Colon (tissue), 2 donors: ENCODE measurements at regions not wholly inside any gene's neighbourhood (a gene's known extent, or its start where the extent isn't known, plus 50 kb on each side); places are given as distances from the start of the nearest gene placed in this dataset.

Experiments
- FAIRE-seq: peaks from 2 replicates; lab custom pipeline; 2012; peaks lifted over from hg19 to GRCh38; lab: Jason Lieb, UNC
- donor health status: control.
- donor health status: control.

GRCh38 chr2:139949242-139949972 lies 1169.2 kb upstream of the NXPH2 start:
- FAIRE-seq = peak; percentile 38

GRCh38 chr2:139946690-139947089 lies 1166.5 kb upstream of the NXPH2 start:
- no peak for FAIRE-seq

DNA sequence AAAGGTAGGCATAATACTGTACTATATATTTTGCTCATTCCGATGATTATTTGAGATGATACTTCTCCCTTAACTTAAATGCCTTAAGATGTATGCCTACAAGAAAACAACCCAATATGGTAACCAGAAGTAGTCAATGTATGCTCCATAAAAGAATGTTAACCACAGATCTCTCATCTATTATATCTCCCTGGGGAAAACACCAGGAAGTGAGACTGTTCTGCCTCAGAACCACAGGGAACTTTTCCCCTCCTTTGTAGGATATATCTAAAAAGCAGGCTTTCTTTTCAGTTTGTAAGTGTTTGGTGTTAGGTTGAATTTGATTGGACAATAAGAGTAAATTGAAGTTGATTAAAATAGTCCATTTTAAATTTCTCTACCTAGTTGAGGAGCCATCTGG lies 1160.5 kb upstream of the NXPH2 start:
- FAIRE-seq = no peak

DNA sequence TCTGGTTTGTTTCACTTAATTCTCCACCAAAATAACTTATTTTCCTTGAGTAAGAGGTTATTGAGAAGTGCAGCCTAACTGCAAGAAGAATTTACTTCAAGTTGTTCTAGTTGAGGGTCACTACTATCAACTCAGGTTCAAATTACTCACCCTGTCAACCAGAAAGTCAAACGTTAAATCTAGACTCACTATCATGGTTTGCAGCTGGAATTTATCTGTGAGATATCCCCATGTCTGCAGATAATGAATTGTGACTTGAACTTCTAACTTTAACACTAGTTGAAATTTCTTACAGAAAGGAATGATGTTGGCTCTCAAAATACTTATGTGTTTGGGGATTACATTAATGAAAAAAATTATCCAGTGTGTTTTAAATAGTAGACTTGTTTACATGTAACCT lies 1145.7 kb upstream of the NXPH2 start:
- no peak for FAIRE-seq

DNA sequence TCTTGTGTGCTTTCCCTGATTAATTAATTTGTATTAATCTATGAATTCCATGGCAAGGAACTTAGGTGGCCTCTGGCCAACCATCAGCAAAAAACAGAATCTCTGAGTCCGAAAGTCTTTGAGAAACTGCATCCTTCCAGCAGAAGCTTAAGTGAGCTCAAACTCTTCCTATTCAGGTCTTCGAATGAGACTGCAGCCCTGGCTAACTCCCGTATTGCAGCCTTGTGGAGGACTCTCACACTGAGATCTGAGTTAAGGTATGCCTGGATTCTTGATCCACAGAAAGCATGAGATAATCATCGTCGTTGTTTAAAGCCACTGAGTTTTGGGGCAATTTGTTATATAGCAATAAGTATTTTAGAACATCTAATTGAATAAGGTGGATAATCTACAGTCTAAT lies 1143.9 kb upstream of the NXPH2 start:
- FAIRE-seq = no peak

GRCh38 chr2:139918982-139919381 lies 1138.8 kb upstream of the NXPH2 start:
- FAIRE-seq = no peak

GRCh38 chr2:139917690-139918384 lies 1137.6 kb upstream of the NXPH2 start:
- no peak for FAIRE-seq

DNA sequence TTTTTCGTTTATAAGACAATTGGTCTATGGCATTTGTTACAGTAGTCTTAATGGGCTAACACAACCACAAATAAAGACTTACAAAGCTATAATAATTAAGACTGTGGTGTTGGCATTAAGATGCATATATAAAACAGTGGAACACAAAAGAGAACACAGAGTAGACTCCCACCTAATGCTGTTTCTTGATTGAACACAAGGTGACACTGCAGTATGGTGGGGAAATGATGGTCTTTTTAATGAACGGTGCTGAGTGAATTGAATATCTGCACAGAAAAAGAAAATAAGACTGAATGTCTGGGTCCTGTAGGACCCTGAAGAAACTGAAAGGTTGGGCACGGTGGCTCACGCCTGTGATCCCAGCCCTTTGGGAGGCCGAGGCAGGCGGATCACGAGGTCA lies 1136.6 kb upstream of the NXPH2 start:
- no peak for FAIRE-seq

DNA sequence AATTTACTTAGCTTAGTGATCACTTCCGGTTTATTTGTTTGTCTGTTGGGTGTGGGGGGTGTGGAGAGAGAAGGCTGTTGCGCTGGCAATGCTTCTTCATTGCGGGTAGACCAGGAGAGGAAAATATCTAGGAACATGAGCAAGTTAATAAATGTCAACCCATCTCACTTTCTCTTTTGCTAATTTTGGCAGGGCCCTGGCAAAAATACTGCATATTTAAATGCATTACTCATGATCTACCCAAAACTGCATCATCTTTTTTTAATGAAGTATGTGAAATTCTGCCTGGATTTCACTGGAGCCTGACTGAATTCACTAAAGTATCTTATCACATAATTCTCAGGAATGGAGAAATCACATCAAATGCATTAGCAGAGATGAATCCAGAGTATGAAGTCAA lies 1131.0 kb upstream of the NXPH2 start:
- no peak for FAIRE-seq

- no peak for FAIRE-seq
These were observed 1128.9 kb upstream of the NXPH2 start for GRCh38 chr2:139909136-139909535.

DNA sequence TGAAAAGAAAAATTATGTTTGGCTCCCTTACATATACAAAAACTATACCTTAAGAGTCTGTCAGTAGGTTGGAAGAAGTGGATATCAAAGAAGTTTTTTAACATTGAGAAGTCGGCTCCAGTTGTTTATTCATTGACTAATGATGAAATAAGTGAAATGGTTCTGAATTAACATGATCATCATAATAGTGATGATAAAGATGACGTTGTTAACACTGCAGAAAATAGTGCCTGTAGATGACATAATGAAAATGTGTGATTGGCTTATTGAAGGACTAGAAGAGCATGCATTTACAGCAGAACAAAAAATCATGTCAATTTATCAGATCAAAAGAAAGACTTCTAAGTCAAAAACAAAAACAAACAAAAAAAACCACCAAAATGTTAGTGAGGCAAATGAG lies 1125.4 kb upstream of the NXPH2 start:
- no peak for FAIRE-seq

GRCh38 chr2:139891636-139892035 lies 1111.4 kb upstream of the NXPH2 start:
- no peak for FAIRE-seq

DNA sequence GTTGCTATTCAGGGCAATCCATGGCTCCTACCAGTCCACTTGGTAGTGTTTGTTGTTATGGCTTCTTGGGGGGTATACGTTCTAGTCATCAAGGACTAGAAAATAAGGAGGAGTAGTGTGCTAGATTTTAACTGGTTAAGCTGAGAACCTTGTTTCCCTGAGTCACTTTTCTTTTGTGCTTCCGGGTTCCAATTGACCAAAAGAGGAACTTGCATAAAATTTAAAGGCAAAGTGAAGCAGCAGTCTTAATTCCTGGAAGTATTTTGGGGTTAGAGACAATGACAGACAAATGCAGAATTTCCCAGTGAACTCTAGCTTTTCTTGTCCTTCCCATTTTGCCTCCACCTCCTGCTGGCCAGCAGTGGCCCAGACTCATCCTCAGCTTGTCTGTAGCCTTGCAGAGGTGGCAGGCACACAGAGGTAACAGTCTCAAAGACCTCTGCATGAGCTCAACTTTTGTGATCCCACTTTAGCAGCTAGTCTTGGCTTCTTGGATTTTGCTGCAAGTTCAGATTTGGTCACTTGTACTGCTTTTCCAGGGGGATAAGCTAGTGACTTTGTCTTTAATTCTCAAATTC lies 1105.8 kb upstream of the NXPH2 start:
- no peak for FAIRE-seq

DNA sequence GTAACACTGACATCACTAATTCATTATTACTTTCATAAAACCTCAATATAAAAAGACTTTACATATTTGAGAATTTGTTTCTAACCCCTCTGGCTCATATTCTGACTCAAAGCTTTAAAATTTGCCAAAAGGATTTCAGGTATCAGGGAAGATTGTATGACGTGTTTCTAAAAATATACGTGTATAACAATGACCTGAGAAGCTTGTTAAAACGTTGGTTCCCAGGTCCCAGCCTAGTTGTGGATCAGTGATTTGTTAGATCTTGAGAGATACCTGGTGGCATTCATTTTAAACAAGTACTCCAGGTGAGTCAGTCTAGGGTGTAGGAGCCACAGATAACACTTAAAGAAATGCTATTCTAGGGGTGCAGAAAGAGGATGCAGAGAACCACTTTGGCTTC lies 1096.8 kb upstream of the NXPH2 start:
- FAIRE-seq = no peak

DNA sequence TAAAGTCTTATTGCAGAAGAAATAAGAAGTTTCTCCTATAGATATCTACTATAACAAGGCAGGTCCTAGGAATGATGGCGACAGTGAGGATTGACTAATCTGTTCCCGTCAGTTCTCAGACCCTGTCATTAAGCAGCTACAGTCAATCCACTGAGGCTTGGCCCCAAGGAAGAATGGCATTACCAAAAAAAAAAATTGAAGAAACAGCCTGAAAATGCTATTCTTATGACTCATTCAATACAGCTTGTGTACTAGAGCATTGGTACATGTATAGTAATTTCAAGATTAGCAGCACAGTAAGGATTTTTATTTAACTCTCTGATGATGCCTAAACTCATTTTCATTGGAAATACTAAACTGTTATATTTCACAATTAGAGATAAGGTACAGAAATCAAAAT lies 1096.1 kb upstream of the NXPH2 start:
- FAIRE-seq = no peak

- FAIRE-seq = no peak
These were observed 1092.3 kb upstream of the NXPH2 start for GRCh38 chr2:139872503-139872902.

DNA sequence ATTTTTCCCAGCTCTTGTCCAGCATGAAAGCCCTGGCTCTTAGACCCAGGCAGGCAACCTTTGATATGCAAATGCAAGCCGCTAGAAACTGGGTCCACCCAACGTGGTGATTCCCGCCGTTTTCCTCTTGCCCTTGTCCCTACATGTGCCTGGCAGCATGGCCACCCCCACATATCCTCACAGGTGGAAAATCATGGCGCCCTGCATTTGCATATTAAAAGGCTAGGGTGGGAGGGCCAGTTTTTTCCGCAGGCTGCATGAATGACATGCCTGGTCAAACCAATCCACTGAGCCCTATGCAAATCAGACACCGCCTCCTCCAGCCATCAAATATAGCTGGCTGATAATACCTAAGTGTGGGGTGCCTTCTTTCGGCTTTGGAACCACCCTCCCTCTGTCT lies 1091.8 kb upstream of the NXPH2 start:
- FAIRE-seq = no peak

GRCh38 chr2:139867601-139868226 lies 1087.5 kb upstream of the NXPH2 start:
- no peak for FAIRE-seq

DNA sequence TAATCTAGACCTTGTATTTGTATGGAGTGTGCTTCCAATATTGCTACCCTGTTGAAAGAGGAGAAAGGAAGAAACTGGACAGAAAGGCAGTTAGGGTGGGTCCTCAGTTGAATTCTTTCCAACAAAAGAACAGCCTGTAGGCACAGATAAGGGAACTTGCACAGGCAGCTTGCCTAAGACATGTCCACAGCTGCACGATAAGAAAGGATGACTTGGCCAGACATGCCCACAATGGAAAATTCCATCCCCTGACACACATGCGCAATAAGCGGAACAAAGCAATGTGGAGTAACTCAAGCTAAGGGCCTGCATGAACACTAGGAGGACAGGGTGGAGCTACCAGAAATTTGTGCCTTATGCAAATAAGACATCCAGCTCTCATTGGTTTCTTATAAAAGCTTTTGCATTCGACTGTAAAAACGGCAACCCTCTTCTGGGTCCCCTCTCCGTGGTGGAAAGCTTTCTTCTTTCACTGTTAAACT lies 1084.7 kb upstream of the NXPH2 start:
- FAIRE-seq = no peak

- FAIRE-seq = no peak
These were observed 1074.7 kb upstream of the NXPH2 start for GRCh38 chr2:139854769-139855483.

- no peak for FAIRE-seq
These were observed 1070.2 kb upstream of the NXPH2 start for GRCh38 chr2:139850254-139850890.

- FAIRE-seq = no peak
These were observed 1056.6 kb upstream of the NXPH2 start for GRCh38 chr2:139836769-139837168.
